ENCODE measurements at regions not wholly inside any gene's neighbourhood (a gene's known extent, or its start where the extent isn't known, plus 50 kb on each side); places are given as distances from the start of the nearest gene placed in this dataset.

DNA sequence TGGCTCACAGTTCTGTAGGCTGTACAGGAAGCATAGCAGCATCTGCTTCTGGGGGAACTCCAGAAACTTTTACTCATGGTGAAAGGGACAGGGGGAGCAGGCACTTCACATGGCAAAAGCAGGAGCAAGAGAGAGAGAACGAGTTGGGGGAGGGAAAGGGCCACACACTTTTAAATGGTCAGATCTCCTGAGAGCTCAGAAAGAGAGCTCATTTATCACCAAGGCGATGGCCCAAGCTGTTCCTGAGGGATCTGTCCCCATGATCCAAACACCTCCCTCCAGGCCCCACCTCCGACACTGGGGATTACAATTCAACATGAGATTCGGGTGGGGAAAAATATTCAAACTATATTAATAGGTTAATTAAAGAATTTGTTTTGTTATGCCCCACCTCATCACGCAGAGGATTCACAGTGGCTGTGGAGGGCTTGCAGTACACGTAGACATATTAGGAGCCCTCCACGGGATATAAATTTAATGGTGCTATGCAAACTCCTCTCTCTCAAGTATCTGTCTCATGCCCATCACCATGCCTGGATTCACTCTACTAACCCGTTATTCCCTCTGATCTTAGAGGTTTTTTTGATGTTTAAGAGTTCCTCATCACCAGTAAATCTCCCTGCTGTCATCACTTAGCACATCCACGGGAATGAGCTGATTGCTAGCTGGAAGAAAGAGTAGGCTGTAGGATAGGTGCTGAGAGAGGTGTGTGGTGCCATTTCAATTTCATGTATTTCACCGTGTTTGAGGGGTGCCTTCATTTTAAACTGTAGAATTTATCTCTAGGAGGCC is 84.5 kb upstream of the ARHGAP28 start:
- Histone ChIP-seq H3K4me3 (replicated peaks; ENCODE audit: insufficient read depth, low read length) (no peak overlapping the region), H3K27me3 (ENCODE audit: insufficient read depth, poor library complexity, severe bottlenecking) (no peaks in the 10 kb centered on the region), H3K27ac (replicated peaks) (no peak overlapping the region)
- no peak for DNase-seq (ENCODE audit: low read depth in 1 of 2, low spot score in 1 of 2)
- TF ChIP-seq, protein P1, sequence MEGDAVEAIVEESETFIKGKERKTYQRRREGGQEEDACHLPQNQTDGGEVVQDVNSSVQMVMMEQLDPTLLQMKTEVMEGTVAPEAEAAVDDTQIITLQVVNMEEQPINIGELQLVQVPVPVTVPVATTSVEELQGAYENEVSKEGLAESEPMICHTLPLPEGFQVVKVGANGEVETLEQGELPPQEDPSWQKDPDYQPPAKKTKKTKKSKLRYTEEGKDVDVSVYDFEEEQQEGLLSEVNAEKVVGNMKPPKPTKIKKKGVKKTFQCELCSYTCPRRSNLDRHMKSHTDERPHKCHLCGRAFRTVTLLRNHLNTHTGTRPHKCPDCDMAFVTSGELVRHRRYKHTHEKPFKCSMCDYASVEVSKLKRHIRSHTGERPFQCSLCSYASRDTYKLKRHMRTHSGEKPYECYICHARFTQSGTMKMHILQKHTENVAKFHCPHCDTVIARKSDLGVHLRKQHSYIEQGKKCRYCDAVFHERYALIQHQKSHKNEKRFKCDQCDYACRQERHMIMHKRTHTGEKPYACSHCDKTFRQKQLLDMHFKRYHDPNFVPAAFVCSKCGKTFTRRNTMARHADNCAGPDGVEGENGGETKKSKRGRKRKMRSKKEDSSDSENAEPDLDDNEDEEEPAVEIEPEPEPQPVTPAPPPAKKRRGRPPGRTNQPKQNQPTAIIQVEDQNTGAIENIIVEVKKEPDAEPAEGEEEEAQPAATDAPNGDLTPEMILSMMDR (IDR thresholded peaks at IDR 0.05; ENCODE audit: insufficient read depth, low read length), result no peak
- TF ChIP-seq SPI1 (IDR thresholded peaks at IDR 0.05; ENCODE audit: borderline replicate concordance, low read depth) (no peak), GABPA (IDR thresholded peaks at IDR 0.05; ENCODE audit: low read depth) (no peak), POLR2AphosphoS5 (IDR thresholded peaks at IDR 0.05; ENCODE audit: low read depth) (no peak)
- TF ChIP-seq, protein P2, sequence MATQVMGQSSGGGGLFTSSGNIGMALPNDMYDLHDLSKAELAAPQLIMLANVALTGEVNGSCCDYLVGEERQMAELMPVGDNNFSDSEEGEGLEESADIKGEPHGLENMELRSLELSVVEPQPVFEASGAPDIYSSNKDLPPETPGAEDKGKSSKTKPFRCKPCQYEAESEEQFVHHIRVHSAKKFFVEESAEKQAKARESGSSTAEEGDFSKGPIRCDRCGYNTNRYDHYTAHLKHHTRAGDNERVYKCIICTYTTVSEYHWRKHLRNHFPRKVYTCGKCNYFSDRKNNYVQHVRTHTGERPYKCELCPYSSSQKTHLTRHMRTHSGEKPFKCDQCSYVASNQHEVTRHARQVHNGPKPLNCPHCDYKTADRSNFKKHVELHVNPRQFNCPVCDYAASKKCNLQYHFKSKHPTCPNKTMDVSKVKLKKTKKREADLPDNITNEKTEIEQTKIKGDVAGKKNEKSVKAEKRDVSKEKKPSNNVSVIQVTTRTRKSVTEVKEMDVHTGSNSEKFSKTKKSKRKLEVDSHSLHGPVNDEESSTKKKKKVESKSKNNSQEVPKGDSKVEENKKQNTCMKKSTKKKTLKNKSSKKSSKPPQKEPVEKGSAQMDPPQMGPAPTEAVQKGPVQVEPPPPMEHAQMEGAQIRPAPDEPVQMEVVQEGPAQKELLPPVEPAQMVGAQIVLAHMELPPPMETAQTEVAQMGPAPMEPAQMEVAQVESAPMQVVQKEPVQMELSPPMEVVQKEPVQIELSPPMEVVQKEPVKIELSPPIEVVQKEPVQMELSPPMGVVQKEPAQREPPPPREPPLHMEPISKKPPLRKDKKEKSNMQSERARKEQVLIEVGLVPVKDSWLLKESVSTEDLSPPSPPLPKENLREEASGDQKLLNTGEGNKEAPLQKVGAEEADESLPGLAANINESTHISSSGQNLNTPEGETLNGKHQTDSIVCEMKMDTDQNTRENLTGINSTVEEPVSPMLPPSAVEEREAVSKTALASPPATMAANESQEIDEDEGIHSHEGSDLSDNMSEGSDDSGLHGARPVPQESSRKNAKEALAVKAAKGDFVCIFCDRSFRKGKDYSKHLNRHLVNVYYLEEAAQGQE (IDR thresholded peaks at IDR 0.05; ENCODE audit: insufficient replicate concordance, low read depth), result no peak

DNA sequence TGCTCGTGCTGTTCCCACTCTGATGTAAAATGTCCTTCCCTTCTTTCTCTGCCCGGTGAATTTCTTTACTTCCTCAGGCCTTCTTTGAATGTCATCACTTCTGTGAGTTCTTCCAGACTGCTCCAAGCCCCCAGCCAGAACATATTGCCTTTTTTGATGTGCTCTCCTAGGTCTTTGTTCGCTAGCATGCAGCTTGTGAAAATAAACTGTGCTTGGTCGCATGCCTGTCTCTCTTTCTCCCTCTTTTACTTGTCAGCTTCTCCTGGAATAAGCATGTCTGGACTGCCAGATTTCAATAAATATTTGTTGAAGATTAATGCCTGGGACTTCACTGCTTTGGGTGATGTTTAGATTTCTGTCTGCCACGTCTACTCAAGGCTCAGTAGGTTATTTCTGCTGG is 82.7 kb upstream of the ARHGAP28 start:
- DNase-seq (ENCODE audit: low read depth in 1 of 2, low spot score in 1 of 2), result no peak
- no peak overlapping the region for H3K4me3 ChIP-seq (replicated peaks; ENCODE audit: insufficient read depth, low read length)
- no peak overlapping the region for H3K27ac ChIP-seq (replicated peaks)
- TF ChIP-seq, protein P1 (IDR thresholded peaks at IDR 0.05; ENCODE audit: insufficient read depth, low read length), result no peak
- TF ChIP-seq, protein P2 (IDR thresholded peaks at IDR 0.05; ENCODE audit: insufficient replicate concordance, low read depth), result no peak
- TF ChIP-seq SPI1 (IDR thresholded peaks at IDR 0.05; ENCODE audit: borderline replicate concordance, low read depth) (no peak), GABPA (IDR thresholded peaks at IDR 0.05; ENCODE audit: low read depth) (no peak), POLR2AphosphoS5 (IDR thresholded peaks at IDR 0.05; ENCODE audit: low read depth) (no peak)
- H3K27me3 ChIP-seq (ENCODE audit: insufficient read depth, poor library complexity, severe bottlenecking), result no peaks in the 10 kb centered on the region

DNA sequence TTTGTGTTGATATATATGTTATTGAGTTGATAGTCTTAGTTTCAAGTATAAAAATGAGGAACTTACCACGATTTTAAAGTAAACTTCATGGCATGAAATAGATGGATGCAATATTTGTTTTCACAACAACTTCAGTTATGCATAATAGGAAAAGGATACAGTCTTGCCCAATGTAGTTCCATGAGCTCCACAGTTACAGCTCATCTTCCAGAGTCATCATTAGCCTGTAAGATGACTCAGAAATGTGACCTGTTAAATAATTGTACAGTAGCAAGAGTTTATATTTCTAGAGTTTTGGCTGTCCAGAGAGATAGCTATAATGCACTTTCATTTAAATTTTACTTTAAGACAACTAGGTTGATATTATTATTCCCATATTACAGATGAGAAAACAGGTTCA is 80.9 kb upstream of the ARHGAP28 start:
- DNase-seq (ENCODE audit: low read depth in 1 of 2, low spot score in 1 of 2), result no peak
- no peak for TF ChIP-seq SPI1 (IDR thresholded peaks at IDR 0.05; ENCODE audit: borderline replicate concordance, low read depth)
- no peak for TF ChIP-seq GABPA (IDR thresholded peaks at IDR 0.05; ENCODE audit: low read depth)
- TF ChIP-seq, protein P1 (IDR thresholded peaks at IDR 0.05; ENCODE audit: insufficient read depth, low read length), result no peak
- TF ChIP-seq, protein P2 (IDR thresholded peaks at IDR 0.05; ENCODE audit: insufficient replicate concordance, low read depth), result no peak
- no peak for TF ChIP-seq POLR2AphosphoS5 (IDR thresholded peaks at IDR 0.05; ENCODE audit: low read depth)
- no peak overlapping the region for H3K4me3 ChIP-seq (replicated peaks; ENCODE audit: insufficient read depth, low read length)
- no peaks in the 10 kb centered on the region for H3K27me3 ChIP-seq (ENCODE audit: insufficient read depth, poor library complexity, severe bottlenecking)
- no peak overlapping the region for H3K27ac ChIP-seq (replicated peaks)
